ENCODE measurements at regions not wholly inside any gene's neighbourhood (a gene's known extent, or its start where the extent isn't known, plus 50 kb on each side); places are given as distances from the start of the nearest gene placed in this dataset.

DNA sequence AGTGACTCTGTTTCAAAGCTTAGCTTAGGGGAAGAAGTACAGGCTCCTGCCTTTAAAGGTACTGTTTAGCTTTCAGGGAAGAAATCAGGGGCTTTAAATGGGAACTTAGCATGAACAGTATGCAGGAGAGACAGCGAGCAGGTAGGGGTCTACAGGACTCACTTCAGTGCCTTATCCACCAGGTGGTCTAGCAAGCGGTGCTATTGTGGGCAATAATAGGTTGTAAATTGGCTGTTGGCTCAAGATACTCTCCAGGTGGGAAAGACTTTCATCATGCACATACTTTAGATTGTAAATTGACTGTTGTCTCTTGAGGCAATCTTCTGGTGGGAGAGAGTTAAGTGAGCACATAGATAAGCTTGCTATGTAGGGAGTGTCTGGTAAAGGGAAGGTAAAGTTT lies 358.6 kb upstream of the DLGAP1 start:
- Histone ChIP-seq H3K4me1 (ENCODE audit: low read depth) (no peaks in the 10 kb centered on the region), H3K4me3 (no peak overlapping the region), H3K27me3 (no peaks in the 10 kb centered on the region), H3K27ac (no peak overlapping the region), H3K9me3 (ENCODE audit: low read depth) (no peaks in the 10 kb centered on the region), H3K36me3 (no peaks in the 10 kb centered on the region)
- TF ChIP-seq, protein P1, sequence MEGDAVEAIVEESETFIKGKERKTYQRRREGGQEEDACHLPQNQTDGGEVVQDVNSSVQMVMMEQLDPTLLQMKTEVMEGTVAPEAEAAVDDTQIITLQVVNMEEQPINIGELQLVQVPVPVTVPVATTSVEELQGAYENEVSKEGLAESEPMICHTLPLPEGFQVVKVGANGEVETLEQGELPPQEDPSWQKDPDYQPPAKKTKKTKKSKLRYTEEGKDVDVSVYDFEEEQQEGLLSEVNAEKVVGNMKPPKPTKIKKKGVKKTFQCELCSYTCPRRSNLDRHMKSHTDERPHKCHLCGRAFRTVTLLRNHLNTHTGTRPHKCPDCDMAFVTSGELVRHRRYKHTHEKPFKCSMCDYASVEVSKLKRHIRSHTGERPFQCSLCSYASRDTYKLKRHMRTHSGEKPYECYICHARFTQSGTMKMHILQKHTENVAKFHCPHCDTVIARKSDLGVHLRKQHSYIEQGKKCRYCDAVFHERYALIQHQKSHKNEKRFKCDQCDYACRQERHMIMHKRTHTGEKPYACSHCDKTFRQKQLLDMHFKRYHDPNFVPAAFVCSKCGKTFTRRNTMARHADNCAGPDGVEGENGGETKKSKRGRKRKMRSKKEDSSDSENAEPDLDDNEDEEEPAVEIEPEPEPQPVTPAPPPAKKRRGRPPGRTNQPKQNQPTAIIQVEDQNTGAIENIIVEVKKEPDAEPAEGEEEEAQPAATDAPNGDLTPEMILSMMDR (IDR thresholded peaks at IDR 0.05; ENCODE audit: low read depth, low read length) = no peak
- no peak for DNase-seq (ENCODE audit: low read depth in 1 of 2, low spot score in 1 of 2)

DNA sequence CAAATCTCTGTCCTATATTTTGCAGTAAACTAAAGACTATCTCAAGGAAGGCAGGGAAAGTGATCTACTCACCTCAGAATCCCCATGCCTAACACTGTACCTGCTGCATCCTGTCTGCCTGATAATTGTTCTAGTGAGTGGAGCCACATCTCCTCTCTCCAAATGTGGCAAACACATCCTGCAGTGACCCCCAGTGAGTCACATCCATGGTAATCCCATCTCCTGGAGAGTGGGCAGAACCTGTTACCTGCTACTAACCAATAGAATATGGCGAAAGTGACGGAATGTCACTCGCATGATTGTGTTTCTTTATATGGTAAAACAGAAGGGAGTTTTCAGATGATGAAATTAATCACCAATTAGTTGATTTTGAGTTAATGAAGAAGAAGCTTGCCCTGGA lies 353.8 kb upstream of the DLGAP1 start:
- TF ChIP-seq, protein P1 (IDR thresholded peaks at IDR 0.05; ENCODE audit: low read depth, low read length) = no peak
- Histone ChIP-seq H3K9me3 (ENCODE audit: low read depth) (no peaks in the 10 kb centered on the region), H3K27me3 (no peaks in the 10 kb centered on the region), H3K36me3 (no peaks in the 10 kb centered on the region), H3K4me3 (no peak overlapping the region), H3K4me1 (ENCODE audit: low read depth) (no peaks in the 10 kb centered on the region), H3K27ac (no peak overlapping the region)
- no peak for DNase-seq (ENCODE audit: low read depth in 1 of 2, low spot score in 1 of 2)

DNA sequence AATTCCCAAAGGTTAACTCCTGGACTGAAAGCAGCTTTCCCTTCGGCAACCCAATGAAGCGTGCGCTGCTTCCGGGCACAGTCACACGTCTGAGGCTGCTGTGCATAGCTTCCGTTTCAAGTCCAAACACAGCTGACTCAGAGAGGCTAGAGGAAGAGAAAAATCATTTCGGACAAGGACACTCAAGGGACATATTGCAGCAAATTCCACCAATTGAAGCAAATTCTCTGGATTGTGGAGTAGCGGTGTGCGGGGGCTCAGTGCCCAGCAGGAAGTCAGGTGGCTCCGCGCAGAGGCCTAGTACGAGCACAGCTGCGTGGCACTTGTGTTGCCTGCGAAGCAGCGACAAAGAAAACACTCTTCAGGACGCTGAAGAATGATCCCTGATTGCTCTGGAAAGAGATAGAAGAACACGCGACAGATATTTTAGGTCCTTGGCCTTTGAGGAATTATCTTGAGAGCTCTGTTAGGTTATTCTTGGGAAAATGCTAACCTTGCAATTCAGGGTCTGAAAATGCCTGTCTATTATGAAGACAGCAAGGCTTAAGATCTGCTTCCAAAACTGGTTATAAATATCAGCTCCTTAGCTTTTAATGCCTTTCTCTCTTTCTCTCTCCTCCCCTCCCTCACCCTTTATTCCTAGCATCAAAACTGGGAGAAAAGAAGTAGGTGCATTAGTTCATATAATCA lies 352.6 kb upstream of the DLGAP1 start:
- H3K36me3 ChIP-seq = no peaks in the 10 kb centered on the region
- DNase-seq (ENCODE audit: low read depth in 1 of 2, low spot score in 1 of 2) = no peak
- no peaks in the 10 kb centered on the region for H3K9me3 ChIP-seq (ENCODE audit: low read depth)
- H3K27ac ChIP-seq = no peak overlapping the region
- H3K4me3 ChIP-seq = no peak overlapping the region
- no peaks in the 10 kb centered on the region for H3K4me1 ChIP-seq (ENCODE audit: low read depth)
- H3K27me3 ChIP-seq = no peaks in the 10 kb centered on the region
- TF ChIP-seq, protein P1 (IDR thresholded peaks at IDR 0.05; ENCODE audit: low read depth, low read length) = no peak

DNA sequence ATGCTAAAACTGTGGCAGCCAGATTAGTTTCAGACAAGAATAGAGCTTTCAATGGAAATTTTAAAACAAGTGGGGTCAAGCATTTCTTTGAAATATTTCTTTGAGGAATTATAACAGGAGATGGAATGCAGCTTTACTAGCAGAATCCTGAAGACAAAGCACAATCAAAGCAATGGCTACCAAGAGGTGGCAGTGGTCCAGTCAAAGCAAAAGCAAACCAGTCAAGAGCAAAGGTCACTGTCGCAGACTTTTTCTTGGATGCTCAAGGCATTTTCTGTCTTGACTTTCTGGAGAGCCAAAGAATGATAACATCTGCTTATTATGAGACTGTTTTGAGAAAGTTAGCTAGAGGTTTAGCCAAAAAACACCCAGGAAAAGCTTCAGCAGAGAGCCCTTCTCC lies 351.2 kb upstream of the DLGAP1 start:
- Histone ChIP-seq H3K4me3 (no peak overlapping the region), H3K4me1 (ENCODE audit: low read depth) (no peaks in the 10 kb centered on the region), H3K27me3 (no peaks in the 10 kb centered on the region), H3K27ac (no peak overlapping the region), H3K9me3 (ENCODE audit: low read depth) (no peaks in the 10 kb centered on the region), H3K36me3 (no peaks in the 10 kb centered on the region)
- TF ChIP-seq, protein P1 (IDR thresholded peaks at IDR 0.05; ENCODE audit: low read depth, low read length) = no peak
- DNase-seq (ENCODE audit: low read depth in 1 of 2, low spot score in 1 of 2) = no peak

DNA sequence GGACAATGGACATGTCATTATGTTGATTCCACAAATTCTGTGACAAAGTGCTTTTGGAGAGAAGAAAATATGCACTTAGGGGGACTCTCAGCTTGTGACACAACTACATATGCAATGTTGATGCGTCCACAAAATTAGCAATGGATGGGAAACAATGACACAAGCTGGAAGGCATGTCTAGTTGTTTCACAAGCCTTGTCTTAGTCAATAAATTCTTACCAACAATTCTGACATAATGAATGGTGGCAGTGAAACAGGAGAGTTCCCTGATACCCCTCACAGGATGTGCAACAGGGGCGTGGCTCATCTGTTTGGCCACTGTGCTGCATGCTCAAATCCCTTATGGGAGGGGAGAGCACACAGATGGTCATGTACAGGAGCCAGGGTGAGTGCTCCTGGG lies 347.2 kb upstream of the DLGAP1 start:
- DNase-seq (ENCODE audit: low read depth in 1 of 2, low spot score in 1 of 2) = no peak
- Histone ChIP-seq H3K36me3 (no peaks in the 10 kb centered on the region), H3K4me3 (no peak overlapping the region), H3K27ac (no peak overlapping the region), H3K9me3 (ENCODE audit: low read depth) (no peaks in the 10 kb centered on the region), H3K27me3 (no peaks in the 10 kb centered on the region), H3K4me1 (ENCODE audit: low read depth) (no peaks in the 10 kb centered on the region)
- TF ChIP-seq, protein P1 (IDR thresholded peaks at IDR 0.05; ENCODE audit: low read depth, low read length) = no peak

Measured in cardiac muscle cell (in vitro differentiated cells and primary cell).